GM18858 (cell line): ENCODE measurements at regions not wholly inside any gene's neighbourhood (a gene's known extent, or its start where the extent isn't known, plus 50 kb on each side); places are given as distances from the start of the nearest gene placed in this dataset.
"Not testable (repeated sequence)": the region's sequence is repeated elsewhere in the genome, so short reads cannot be mapped to it uniquely, and the experiment has no call there.

Experiments
- ATAC-seq: cut with Tn5 transposase; IDR thresholded peaks from one replicate; pipeline ENCODE4 v1.9.1; 2021; ENCODE audit not compliant: unreplicated experiment

DNA sequence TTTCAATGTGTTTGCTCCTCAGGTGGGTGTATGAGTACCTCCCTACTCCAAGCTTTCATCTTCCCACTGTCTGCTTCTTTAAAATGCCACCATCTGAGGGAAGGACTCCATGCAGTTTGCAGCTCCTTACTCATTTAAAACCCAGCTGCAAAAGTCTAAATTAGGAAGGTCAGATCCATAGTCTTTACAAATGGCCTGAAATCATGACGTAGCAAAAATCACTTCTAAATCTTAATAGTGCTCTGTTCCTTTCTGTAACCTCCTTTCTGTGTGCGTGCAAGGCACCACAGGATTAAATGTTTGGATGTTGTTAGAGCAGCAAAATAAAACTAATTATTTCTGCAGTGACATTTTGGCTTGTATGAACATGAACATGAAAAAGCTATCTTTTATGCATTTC lies 366.9 kb upstream of the IGFBP3 start:
- no peak for ATAC-seq

DNA sequence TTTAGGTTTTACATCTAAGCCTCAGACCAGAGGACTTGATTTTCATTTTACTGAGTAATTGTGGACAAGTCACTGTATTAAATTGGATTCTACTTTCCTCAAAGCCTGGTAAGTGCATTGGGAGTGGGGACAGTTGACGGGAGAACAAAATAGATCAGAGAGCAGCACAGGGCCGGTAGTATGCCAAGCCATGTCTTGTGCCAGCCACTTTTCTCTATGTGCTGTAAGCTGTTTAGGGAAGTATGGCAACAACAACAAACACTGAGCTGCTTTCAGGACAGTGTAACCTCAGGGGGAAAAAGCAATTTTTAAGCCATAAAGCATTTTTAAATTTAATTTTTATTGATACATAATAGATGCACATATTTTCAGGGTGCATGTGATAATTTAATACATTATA lies 365.9 kb upstream of the IGFBP3 start:
- ATAC-seq: no peak

DNA sequence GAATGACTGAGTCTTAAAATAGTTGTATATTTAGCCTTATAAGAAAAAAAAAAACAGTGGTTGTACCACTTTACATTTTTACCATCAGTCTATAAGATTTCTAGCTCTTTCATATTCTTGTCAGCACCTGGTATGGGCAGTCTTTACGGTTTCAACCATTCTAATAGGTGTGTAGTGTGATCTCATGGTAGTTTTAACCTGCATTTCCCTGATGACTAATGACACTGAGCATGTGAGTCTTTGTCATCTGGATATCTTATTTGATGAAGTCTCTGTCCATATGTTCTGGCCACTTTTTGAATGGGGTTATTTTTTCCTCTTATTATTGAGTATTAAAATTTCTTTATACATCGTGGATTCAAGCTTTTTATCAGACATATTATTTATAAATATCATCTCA lies 365.3 kb upstream of the IGFBP3 start:
- ATAC-seq: no peak

GRCh38 chr7:46285878-46286277 lies 364.8 kb upstream of the IGFBP3 start:
- no peak for ATAC-seq

DNA sequence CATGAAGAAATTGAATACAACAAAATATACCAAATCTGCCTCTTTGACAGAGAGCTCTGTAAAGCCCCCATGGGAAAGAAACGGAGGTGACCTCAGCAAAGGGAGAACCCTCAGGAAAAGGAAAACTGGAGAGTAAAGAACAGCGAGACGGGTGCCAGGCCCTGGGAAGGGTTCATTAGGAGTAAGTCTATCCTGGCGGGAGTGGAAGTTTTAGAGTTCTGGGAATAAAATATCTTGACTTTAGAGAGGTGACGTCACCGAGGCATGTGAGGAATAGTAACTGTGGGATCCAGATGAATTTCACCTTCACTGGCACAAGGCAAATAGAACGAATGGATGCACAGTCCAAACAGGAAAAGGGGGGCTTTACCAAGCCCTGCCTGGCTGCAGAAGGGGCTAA lies 362.8 kb upstream of the IGFBP3 start:
- ATAC-seq: no peak

DNA sequence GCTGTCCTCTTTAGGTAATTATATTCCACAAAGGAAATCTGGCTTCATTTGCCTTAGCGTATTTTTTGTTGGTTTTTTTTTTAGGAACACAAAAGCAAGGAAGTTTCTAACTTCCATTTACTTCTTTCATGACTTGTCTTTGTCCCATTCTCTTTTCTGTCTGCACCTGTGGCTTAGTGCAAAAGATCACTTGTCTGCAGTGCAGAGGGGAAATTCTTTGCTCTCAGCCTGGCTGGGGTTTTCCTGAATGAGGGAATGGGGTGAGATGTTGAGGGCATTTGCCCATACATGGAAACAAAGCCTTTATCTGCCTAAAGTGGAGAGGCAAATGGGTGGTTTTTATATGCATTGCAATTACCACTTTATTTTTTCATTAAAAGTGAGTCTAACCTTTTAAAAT lies 361.1 kb upstream of the IGFBP3 start:
- ATAC-seq: no peak

- no peak for ATAC-seq
Observed at GRCh38 chr7:46281071-46281470, 360.0 kb upstream of the IGFBP3 start.

- ATAC-seq: no peak
Observed at GRCh38 chr7:46279290-46279689, 358.2 kb upstream of the IGFBP3 start.

- no peak for ATAC-seq
Observed at GRCh38 chr7:46264646-46265045, 343.6 kb upstream of the IGFBP3 start.

- not testable (repeated sequence) for ATAC-seq
Observed at GRCh38 chr7:46261638-46262037, 340.6 kb upstream of the IGFBP3 start.

DNA sequence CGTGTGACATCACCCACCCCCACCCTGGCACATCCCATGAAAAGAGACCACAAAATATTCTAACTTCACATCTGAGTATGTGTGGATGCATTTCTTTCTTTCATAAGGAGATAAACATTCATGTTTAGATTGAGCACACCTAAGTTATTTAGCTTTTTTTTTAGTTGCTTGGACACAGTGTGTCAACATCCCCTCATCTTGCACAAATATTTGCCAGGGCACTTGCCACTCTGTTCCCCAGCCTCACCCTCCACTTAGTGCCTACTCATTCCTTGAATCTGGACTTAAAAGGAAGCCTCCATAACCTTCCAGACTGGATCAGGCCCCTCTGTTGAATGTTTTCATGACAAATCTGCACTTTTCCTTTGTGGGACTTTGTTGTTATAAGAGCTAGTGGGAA lies 338.9 kb upstream of the IGFBP3 start:
- no peak for ATAC-seq

DNA sequence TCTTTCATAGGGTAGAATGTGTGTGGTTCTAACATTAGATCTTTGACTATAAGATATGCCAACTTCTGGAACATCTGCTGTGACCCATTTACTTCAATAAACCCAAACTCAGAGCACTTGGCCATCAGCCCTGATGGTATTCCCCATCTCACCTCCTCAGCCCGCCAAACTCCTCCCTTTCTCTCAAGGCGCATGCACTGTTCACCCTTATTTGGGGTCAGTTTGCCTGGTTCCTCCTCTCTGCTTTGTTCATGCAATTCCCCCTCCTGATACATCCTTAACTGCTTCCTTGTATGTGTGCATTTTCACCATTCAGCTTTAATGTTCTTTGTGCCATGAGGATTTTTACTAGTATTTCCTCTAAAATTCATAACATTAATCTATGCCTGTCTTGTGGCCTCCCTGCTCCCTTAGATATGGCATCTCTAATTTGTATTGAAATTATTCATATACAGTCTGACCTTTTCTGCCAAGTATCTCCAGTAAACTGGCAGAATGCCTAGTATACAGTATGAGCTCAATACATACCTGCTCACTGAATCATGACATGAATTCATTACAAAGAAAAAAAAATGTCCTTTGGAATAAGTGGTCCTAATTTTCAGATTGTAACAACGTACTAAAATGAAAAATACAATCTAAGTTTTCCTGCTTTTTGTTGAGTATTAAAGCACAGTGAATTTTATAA lies 336.8 kb upstream of the IGFBP3 start:
- no peak for ATAC-seq

DNA sequence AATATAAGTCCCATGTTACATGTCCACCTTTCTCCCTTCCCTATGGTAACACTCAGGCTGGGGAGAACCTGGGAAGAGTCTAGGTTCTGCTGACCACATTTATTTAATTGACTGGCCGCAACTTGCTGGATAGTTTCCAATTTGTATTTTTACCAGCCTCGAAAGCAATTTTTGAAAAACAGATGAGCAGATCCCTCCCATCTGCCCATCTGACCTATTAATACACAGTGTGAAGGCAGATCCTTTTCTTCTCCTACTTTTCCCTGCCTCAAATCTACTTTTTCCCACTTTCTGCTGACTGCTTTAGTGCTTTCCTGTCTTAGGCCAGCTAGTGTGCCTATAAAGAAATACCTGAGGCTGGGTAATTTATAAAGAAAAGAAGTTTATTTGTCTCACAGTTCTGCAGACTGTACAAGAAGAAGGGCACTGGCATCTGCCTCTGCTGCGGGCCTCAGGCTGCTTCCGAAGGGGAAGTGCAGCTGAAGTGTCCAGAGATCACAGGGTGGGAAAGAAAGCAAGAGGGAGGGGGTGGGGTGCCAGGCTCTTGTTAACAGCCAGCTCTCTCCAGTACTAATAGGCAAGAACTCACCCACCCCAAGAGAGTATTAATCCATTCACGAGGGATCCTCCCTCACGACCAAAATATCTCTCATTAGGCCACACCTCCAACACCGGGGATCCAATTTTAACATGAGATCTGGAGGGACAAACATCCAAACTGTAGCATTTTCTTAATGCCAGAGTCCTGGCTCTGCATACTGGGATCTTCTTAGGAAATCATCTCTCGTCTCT lies 336.0 kb upstream of the IGFBP3 start:
- ATAC-seq: no peak

- ATAC-seq: no peak
Observed at GRCh38 chr7:46253520-46253919, 332.4 kb upstream of the IGFBP3 start.

DNA sequence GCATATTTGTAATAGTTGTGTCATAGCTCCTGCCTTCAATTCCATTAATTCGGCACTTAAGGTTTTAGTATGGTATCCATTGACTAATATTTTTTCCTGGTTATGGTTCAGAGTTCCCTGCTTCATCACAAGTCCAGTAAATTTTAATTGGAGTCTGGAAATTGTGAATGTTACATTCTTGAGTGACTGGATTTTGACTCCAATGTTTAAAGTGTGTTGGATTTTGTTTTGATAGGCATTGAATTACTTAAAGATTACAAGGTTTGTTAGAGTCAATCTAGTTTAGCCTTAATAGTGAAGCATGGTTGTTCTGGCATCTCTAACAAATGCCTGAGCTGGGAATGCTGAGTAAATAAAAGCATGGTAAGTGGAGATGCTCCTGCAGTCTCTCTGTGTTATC lies 326.6 kb upstream of the IGFBP3 start:
- no peak for ATAC-seq

- no peak for ATAC-seq
Observed at GRCh38 chr7:46245586-46246111, 324.6 kb upstream of the IGFBP3 start.

DNA sequence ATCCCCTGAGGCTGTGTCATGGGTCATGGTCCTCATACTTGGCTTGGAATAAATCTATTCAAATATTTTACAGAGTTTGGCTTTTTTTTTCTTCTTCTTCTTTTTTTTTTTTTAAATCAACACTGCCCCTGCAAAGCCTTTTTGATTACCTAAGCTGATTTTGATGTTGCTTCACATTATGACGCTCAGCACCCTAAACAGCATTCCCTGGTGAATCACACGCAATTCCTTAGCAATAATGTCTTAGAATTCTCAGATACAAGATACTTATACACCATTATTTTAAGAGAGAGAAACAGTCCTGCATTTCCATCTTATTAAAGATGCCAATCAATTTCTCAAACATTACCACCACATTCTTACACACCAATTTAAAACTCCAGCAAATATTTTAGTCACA lies 323.7 kb upstream of the IGFBP3 start:
- no peak for ATAC-seq

GRCh38 chr7:46243406-46243805 lies 322.3 kb upstream of the IGFBP3 start:
- no peak for ATAC-seq

- no peak for ATAC-seq
Observed at GRCh38 chr7:46239846-46240245, 318.8 kb upstream of the IGFBP3 start.

DNA sequence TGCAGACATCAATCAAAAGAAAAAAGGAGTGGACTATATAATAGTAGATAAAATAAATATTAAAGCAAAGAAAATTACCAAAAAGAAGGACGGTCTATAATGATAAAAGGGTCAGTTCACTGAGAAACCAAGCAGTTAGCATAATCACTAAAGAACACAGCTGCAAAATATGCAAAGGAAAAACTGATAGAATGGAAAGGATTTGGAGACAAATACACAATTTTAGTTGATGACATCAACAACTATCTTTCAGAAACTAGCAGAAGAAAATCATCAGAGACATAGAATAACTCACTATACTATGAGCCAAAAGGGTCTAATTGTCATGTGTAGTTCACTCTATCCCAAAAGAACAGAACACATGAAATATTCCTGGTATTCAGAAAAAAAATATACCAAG lies 316.4 kb upstream of the IGFBP3 start:
- ATAC-seq: no peak

DNA sequence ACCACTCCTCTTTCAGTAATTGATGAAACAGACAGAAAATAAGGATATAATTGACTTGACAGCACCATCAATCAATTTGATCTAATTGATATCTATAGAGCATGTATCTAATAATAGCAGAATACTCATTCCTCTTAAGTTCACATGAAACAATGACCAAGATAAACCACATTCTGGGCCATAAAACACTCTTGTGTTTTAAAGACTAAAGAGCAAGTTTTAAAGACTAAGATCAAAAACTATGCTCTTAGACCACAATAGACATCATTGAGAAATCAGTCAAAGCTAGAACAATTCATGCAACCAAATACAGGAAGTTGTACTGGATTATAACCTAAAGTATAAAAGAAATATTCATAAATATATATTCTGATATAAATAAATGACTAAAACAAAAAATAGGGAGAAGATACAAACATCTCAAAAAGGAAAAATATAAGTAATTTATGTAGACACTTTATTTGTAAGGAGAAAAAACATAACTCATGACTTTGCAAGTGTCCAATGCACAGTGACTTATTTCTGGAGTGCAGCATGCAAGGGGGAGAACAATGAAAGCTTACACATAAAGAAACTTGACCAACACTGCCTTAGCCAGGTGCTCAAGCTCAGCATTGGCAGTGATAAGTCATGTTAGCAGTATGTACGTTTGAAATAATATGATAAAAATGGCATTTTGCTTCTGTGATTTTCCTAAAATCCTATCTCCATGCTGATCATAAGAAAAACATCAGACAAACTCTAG lies 312.7 kb upstream of the IGFBP3 start:
- peak; percentile 87 for ATAC-seq

GRCh38 chr7:46230990-46231305 lies 309.9 kb upstream of the IGFBP3 start:
- no peak for ATAC-seq
